ENCODE measurements at regions not wholly inside any gene's neighbourhood (a gene's known extent, or its start where the extent isn't known, plus 50 kb on each side); places are given as distances from the start of the nearest gene placed in this dataset.
A peak's percentile ranks its signal among the peaks of the same experiment; 100 is the strongest.
"Not testable (repeated sequence)": the region's sequence is repeated elsewhere in the genome, so short reads cannot be mapped to it uniquely, and the experiment has no call there.

- ATAC-seq = no peak
- TF ChIP-seq BACH2 (CRISPR knock-in tag; IDR thresholded peaks at IDR 0.05; ENCODE audit: borderline replicate concordance) = no peak
- TF ChIP-seq ESRRG (CRISPR knock-in tag; IDR thresholded peaks at IDR 0.05) = no peak
- no peak for TF ChIP-seq PATZ1 (CRISPR knock-in tag; IDR thresholded peaks at IDR 0.05; ENCODE audit: borderline replicate concordance)
- TF ChIP-seq CREB5 (CRISPR knock-in tag; IDR thresholded peaks at IDR 0.05; ENCODE audit: low read depth) = no peak
These were observed 52.5 kb downstream of the RHOB start for GRCh38 chr2:20499387-20499786.

- peak; percentile 45; the same call in 2 of the 3 replicates for ATAC-seq
- TF ChIP-seq ZFP3 (CRISPR knock-in tag; IDR thresholded peaks at IDR 0.05) (peak; percentile 87), GLIS3 (CRISPR knock-in tag; IDR thresholded peaks at IDR 0.05) (0 out of 2 replicates have a peak, but pooled peaks have one; percentile 63), CSDC2 (CRISPR knock-in tag; IDR thresholded peaks at IDR 0.05) (peak; percentile 94), RARB (CRISPR knock-in tag; IDR thresholded peaks at IDR 0.05) (no peak), POU6F1 (CRISPR knock-in tag; IDR thresholded peaks at IDR 0.05; ENCODE audit: borderline replicate concordance, low read depth) (0 out of 2 replicates have a peak, but pooled peaks have one; percentile 36), TOX (CRISPR knock-in tag; IDR thresholded peaks at IDR 0.05; ENCODE audit: borderline replicate concordance) (no peak), ZNF8 (CRISPR knock-in tag; IDR thresholded peaks at IDR 0.05) (peak; percentile 8; the same call in 1 of the 2 replicates), CREB5 (CRISPR knock-in tag; IDR thresholded peaks at IDR 0.05; ENCODE audit: low read depth) (no peak), SNAI2 (CRISPR knock-in tag; IDR thresholded peaks at IDR 0.05) (peak; percentile 96), ZFP30 (CRISPR knock-in tag; IDR thresholded peaks at IDR 0.05) (peak; percentile 19; the same call in 1 of the 2 replicates), ZNF70 (CRISPR knock-in tag; IDR thresholded peaks at IDR 0.05) (0 out of 2 replicates have a peak, but pooled peaks have one; percentile 43), ISL1 (CRISPR knock-in tag; IDR thresholded peaks at IDR 0.05) (peak; percentile 75), ESRRG (CRISPR knock-in tag; IDR thresholded peaks at IDR 0.05) (no peak), TCF4 (CRISPR knock-in tag; IDR thresholded peaks at IDR 0.05; ENCODE audit: borderline replicate concordance) (no peak), TSHZ2 (CRISPR knock-in tag; IDR thresholded peaks at IDR 0.05) (0 out of 2 replicates have a peak, but pooled peaks have one; percentile 20), CSRNP3 (CRISPR knock-in tag; IDR thresholded peaks at IDR 0.05) (no peak)
These were observed 55.1 kb downstream of the RHOB start for GRCh38 chr2:20501974-20502373.

GRCh38 chr2:20502496-20502895, 55.6 kb downstream of the RHOB start:
- not testable (repeated sequence) for ATAC-seq

All from SK-N-SH treated with all-trans-retinoic acid at 6 μM for 48 hours (cell line).